Thymus (tissue), 11 donors: ENCODE measurements at regions not wholly inside any gene's neighbourhood (a gene's known extent, or its start where the extent isn't known, plus 50 kb on each side); places are given as distances from the start of the nearest gene placed in this dataset.
"Not testable (repeated sequence)": the region's sequence is repeated elsewhere in the genome, so short reads cannot be mapped to it uniquely, and the experiment has no call there.

Source experiments
- DNase-seq, 9 donors: peaks; one replicate each; pipeline ENCODE4 v3.0.0-alpha.2; 2013; ENCODE audit warnings: low spot score in 9 of 9, low read depth in 6 of 9, missing footprints in 1 of 9
- H3K27ac ChIP-seq, 2 donors: one replicate each; pipeline ENCODE4 v1.5.1; 2013; ENCODE audit warnings: control low read depth in 1 of 2, low read depth in 1 of 2, low read length in 1 of 2, mild to moderate bottlenecking in 1 of 2, moderate library complexity in 1 of 2
- H3K27me3 ChIP-seq, 2 donors: one replicate each; pipeline ENCODE4 v1.5.1; 2013; ENCODE audit warnings: low read length in 1 of 2; ENCODE audit not compliant: control insufficient read depth in 2 of 2, insufficient read depth in 1 of 2
- H3K36me3 ChIP-seq, 2 donors: one replicate each; pipeline ENCODE4 v1.5.1; 2013; ENCODE audit warnings: low read length in 1 of 2, mild to moderate bottlenecking in 1 of 2, moderate library complexity in 1 of 2; ENCODE audit not compliant: control insufficient read depth in 2 of 2, insufficient read depth in 2 of 2
- H3K4me1 ChIP-seq, 2 donors: one replicate each; pipeline ENCODE4 v1.5.1; 2013; ENCODE audit warnings: low read length in 2 of 2; ENCODE audit not compliant: control insufficient read depth in 2 of 2, insufficient read depth in 2 of 2
- H3K4me3 ChIP-seq, 2 donors: one replicate each; pipeline ENCODE4 v1.5.1; 2013; ENCODE audit warnings: low read length in 2 of 2, control low read depth in 1 of 2, mild to moderate bottlenecking in 1 of 2
- H3K9me3 ChIP-seq, 2 donors: one replicate each; pipeline ENCODE4 v1.5.1; 2013; ENCODE audit warnings: low read length in 1 of 2, mild to moderate bottlenecking in 1 of 2; ENCODE audit not compliant: control insufficient read depth in 2 of 2, insufficient read depth in 1 of 2
- WGBS: extraction: QIAGEN DNeasy Blood & Tissue Kit; methylation state at CpG from one replicate; pipeline ENCODE4 v1.1.7; 2013; 5-methylcytosine and 5-hydroxymethylcytosine counted together
- donor health status: healthy.

GRCh38 chr10:30166929-30167328, 107.5 kb upstream of the JCAD start:
- Histone ChIP-seq H3K36me3 (no peaks in the 10 kb centered on the region), H3K4me3 (no peak overlapping the region), H3K4me1 (no peaks in the 10 kb centered on the region), H3K27ac (no peak overlapping the region), H3K27me3 (no peaks in the 10 kb centered on the region), H3K9me3 (no peaks in the 10 kb centered on the region)
- WGBS = 97% methylated on average over 5 of the region's 5 CpGs
- DNase-seq = no peak

GRCh38 chr10:30163410-30163809, 104.0 kb upstream of the JCAD start:
- not testable (repeated sequence) for H3K4me3 ChIP-seq, H3K27me3 ChIP-seq, H3K36me3 ChIP-seq, DNase-seq, H3K4me1 ChIP-seq, H3K9me3 ChIP-seq, H3K27ac ChIP-seq
- WGBS = 64% methylated on average over 8 of the region's 10 CpGs

GRCh38 chr10:30162796-30163195, 103.4 kb upstream of the JCAD start:
- H3K36me3 ChIP-seq, H3K4me1 ChIP-seq, H3K27me3 ChIP-seq, H3K27ac ChIP-seq, DNase-seq, H3K9me3 ChIP-seq, H3K4me3 ChIP-seq: not testable (repeated sequence)
- 97% methylated on average over 25 of the region's 25 CpGs for whole genome bisulfite sequencing

- no peak overlapping the region for H3K27ac ChIP-seq
- no peak overlapping the region for H3K4me3 ChIP-seq
- no peaks in the 10 kb centered on the region for H3K4me1 ChIP-seq
- 82% methylated on average over 6 of the region's 6 CpGs for WGBS
- H3K36me3 ChIP-seq = no peaks in the 10 kb centered on the region
- DNase-seq = no peak
- no peaks in the 10 kb centered on the region for H3K27me3 ChIP-seq
- H3K9me3 ChIP-seq = no peaks in the 10 kb centered on the region
Observed at GRCh38 chr10:30160271-30160982, 101.0 kb upstream of the JCAD start.

GRCh38 chr10:30159614-30160013, 100.2 kb upstream of the JCAD start:
- H3K27ac ChIP-seq, H3K27me3 ChIP-seq, DNase-seq, H3K9me3 ChIP-seq, H3K36me3 ChIP-seq, H3K4me1 ChIP-seq, H3K4me3 ChIP-seq: not testable (repeated sequence)
- 96% methylated on average over 2 of the region's 2 CpGs for WGBS

- H3K27me3 ChIP-seq = no peaks in the 10 kb centered on the region
- H3K27ac ChIP-seq = no peak overlapping the region
- DNase-seq = no peak
- H3K4me1 ChIP-seq = no peaks in the 10 kb centered on the region
- WGBS = 84% methylated on average over 2 of the region's 2 CpGs
- no peaks in the 10 kb centered on the region for H3K9me3 ChIP-seq
- no peaks in the 10 kb centered on the region for H3K36me3 ChIP-seq
- no peak overlapping the region for H3K4me3 ChIP-seq
Observed at GRCh38 chr10:30158325-30158960, 99.1 kb upstream of the JCAD start.

GRCh38 chr10:30155401-30155800, 96.0 kb upstream of the JCAD start:
- DNase-seq = no peak
- no peaks in the 10 kb centered on the region for H3K27me3 ChIP-seq
- 67% methylated on average over 4 of the region's 4 CpGs for WGBS
- H3K4me1 ChIP-seq = no peaks in the 10 kb centered on the region
- no peak overlapping the region for H3K4me3 ChIP-seq
- no peaks in the 10 kb centered on the region for H3K9me3 ChIP-seq
- no peak overlapping the region for H3K27ac ChIP-seq
- no peaks in the 10 kb centered on the region for H3K36me3 ChIP-seq

- DNase-seq = no peak
- no peak overlapping the region for H3K4me3 ChIP-seq
- no peaks in the 10 kb centered on the region for H3K4me1 ChIP-seq
- no peak overlapping the region for H3K27ac ChIP-seq
- H3K36me3 ChIP-seq = no peaks in the 10 kb centered on the region
- no peaks in the 10 kb centered on the region for H3K27me3 ChIP-seq
- 84% methylated on average over 1 of the region's 1 CpG for WGBS
- H3K9me3 ChIP-seq = no peaks in the 10 kb centered on the region
Observed at GRCh38 chr10:30154561-30154960, 95.2 kb upstream of the JCAD start.

GRCh38 chr10:30154126-30154525, 94.7 kb upstream of the JCAD start:
- Histone ChIP-seq H3K4me3 (no peak overlapping the region), H3K27me3 (no peaks in the 10 kb centered on the region), H3K27ac (no peak overlapping the region), H3K9me3 (no peaks in the 10 kb centered on the region), H3K36me3 (no peaks in the 10 kb centered on the region), H3K4me1 (no peaks in the 10 kb centered on the region)
- DNase-seq = no peak
- 97% methylated on average over 4 of the region's 4 CpGs for WGBS
